Naive thymus-derived CD4-positive, alpha-beta T cell (primary cell): ENCODE measurements at regions not wholly inside any gene's neighbourhood (a gene's known extent, or its start where the extent isn't known, plus 50 kb on each side); places are given as distances from the start of the nearest gene placed in this dataset.
"Not testable (repeated sequence)": the region's sequence is repeated elsewhere in the genome, so short reads cannot be mapped to it uniquely, and the experiment has no call there.

Experiments used
- ATAC-seq: fragments of 150-1000 bp; cut with Tn5 transposase; 2 replicates; pipeline ENCODE4 v1.10.0; 2021; ENCODE audit warnings: mild to moderate bottlenecking, moderate library complexity
- CTCF ChIA-PET: fragments of 350-600 bp; sonication (Branson Sonifier 250); formaldehyde crosslinking; loops from one replicate; lab custom pipeline; 2021; ENCODE audit warnings: antibody characterized with exemption; lab: Charles Lee
- POLR2A ChIA-PET: fragments of 350-600 bp; sonication (Branson Sonifier 250); formaldehyde crosslinking; loops from one replicate; lab custom pipeline; 2021; ENCODE audit warnings: antibody characterized with exemption, inconsistent platforms; lab: Charles Lee
- DNase-seq, 9 donors: peaks; one replicate each; pipeline versions ENCODE4 v3.0.0 to v3.0.0-alpha.2; 2020 to 2022; ENCODE audit warnings: mixed read lengths in 1 of 9
- H3K27ac ChIP-seq: one replicate; pipeline ENCODE4 v1.7.0; 2013; ENCODE audit warnings: mild to moderate bottlenecking, low read depth, low read length, moderate library complexity
- H3K27me3 ChIP-seq, 2 donors: one replicate each; pipeline ENCODE4 v1.7.0; 2013; ENCODE audit warnings: low read length in 2 of 2, mild to moderate bottlenecking in 2 of 2, moderate library complexity in 2 of 2; ENCODE audit not compliant: control insufficient read depth in 2 of 2, insufficient read depth in 2 of 2
- H3K36me3 ChIP-seq, 3 experiments: 1 replicate in 2 of 3; 2 replicates in 1 of 3; pipeline ENCODE4 v1.7.0; 2013; ENCODE audit warnings: low read length in 3 of 3, mild to moderate bottlenecking in 3 of 3, moderate library complexity in 1 of 3; ENCODE audit not compliant: insufficient read depth in 3 of 3, control insufficient read depth in 2 of 3
- H3K4me1 ChIP-seq, 2 donors: one replicate each; pipeline ENCODE4 v1.7.0; 2013; ENCODE audit warnings: low read length in 2 of 2, mild to moderate bottlenecking in 2 of 2, moderate library complexity in 1 of 2; ENCODE audit not compliant: control insufficient read depth in 2 of 2, insufficient read depth in 2 of 2
- H3K4me3 ChIP-seq: 2 replicates; pipeline ENCODE4 v1.7.0; 2013; ENCODE audit warnings: mild to moderate bottlenecking, low read length
- H3K9me3 ChIP-seq, 3 experiments: 1 replicate in 2 of 3; 2 replicates in 1 of 3; pipeline ENCODE4 v1.7.0; 2013; ENCODE audit warnings: low read length in 3 of 3; ENCODE audit not compliant: control insufficient read depth in 2 of 3
- H3K27ac Mint-ChIP-seq, 9 donors: one replicate each; pipeline ENCODE4 v1.8.0; 2020 to 2022; ENCODE audit warnings: mixed read lengths in 9 of 9, mild to moderate bottlenecking in 8 of 9, moderate library complexity in 5 of 9, inconsistent platforms in 2 of 9
- H3K27me3 Mint-ChIP-seq, 5 donors: one replicate each; pipeline ENCODE4 v1.8.0; 2021 to 2022; ENCODE audit warnings: mixed read lengths in 5 of 5, mild to moderate bottlenecking in 1 of 5
- H3K36me3 Mint-ChIP-seq, 5 donors: one replicate each; pipeline ENCODE4 v1.8.0; 2020 to 2022; ENCODE audit warnings: mixed read lengths in 5 of 5, mild to moderate bottlenecking in 3 of 5, inconsistent platforms in 1 of 5
- H3K4me1 Mint-ChIP-seq, 7 donors: one replicate each; pipeline ENCODE4 v1.8.0; 2020 to 2022; ENCODE audit warnings: mixed read lengths in 7 of 7, mild to moderate bottlenecking in 3 of 7, inconsistent platforms in 1 of 7
- H3K4me3 Mint-ChIP-seq, 10 donors: one replicate each; pipeline ENCODE4 v1.8.0; 2020 to 2022; ENCODE audit warnings: mild to moderate bottlenecking in 10 of 10, mixed read lengths in 10 of 10, moderate library complexity in 6 of 10, inconsistent platforms in 2 of 10
- H3K9me3 Mint-ChIP-seq, 11 donors: one replicate each; pipeline ENCODE4 v1.8.0; 2020 to 2022; ENCODE audit warnings: mixed read lengths in 11 of 11, mild to moderate bottlenecking in 4 of 11, inconsistent platforms in 1 of 11, moderate library complexity in 1 of 11
- intact Hi-C, 2 donors: fragments of 100-400 bp; cut with micrococcal nuclease; formaldehyde crosslinking; loops; one replicate each; pipeline ENCODE4 v1.15.1; 2023

GRCh38 chr4:103423261-103423660, 225.1 kb upstream of the CENPE start:
- H3K36me3 ChIP-seq = no peaks in the 10 kb centered on the region
- no peak overlapping the region for H3K4me3 ChIP-seq
- intact Hi-C loops = no loop called here
- peaks cover 0 to 4% (median 2%) of the 10 kb centered on the region in 11 donors for H3K9me3 Mint-ChIP-seq
- DNase-seq (no peak), ATAC-seq (no peak)
- no peaks in the 10 kb centered on the region for H3K27me3 ChIP-seq
- H3K27me3 Mint-ChIP-seq = peaks cover 0 to 8% (median 0%) of the 10 kb centered on the region in 5 donors
- H3K4me1 ChIP-seq = no peaks in the 10 kb centered on the region
- no peaks in the 10 kb centered on the region for H3K9me3 ChIP-seq
- no peaks in the 10 kb centered on the region for H3K36me3 Mint-ChIP-seq
- H3K27ac ChIP-seq = no peak overlapping the region
- ChIA-PET CTCF (no interaction called here), POLR2A (no interaction called here)
- H3K4me1 Mint-ChIP-seq = no peaks in the 10 kb centered on the region
- no peak overlapping the region for H3K27ac Mint-ChIP-seq
- H3K4me3 Mint-ChIP-seq = no peak overlapping the region

- intact Hi-C loops = no loop called here
- H3K27me3 ChIP-seq = no peaks in the 10 kb centered on the region
- no peaks in the 10 kb centered on the region for H3K36me3 Mint-ChIP-seq
- no peak for ATAC-seq
- no peaks in the 10 kb centered on the region for H3K9me3 ChIP-seq
- no peaks in the 10 kb centered on the region for H3K36me3 ChIP-seq
- H3K27ac ChIP-seq = no peak overlapping the region
- H3K27me3 Mint-ChIP-seq = peaks cover 0 to 8% (median 0%) of the 10 kb centered on the region in 5 donors
- H3K4me3 Mint-ChIP-seq = no peak overlapping the region
- DNase-seq = no peak
- H3K4me1 ChIP-seq = no peaks in the 10 kb centered on the region
- peaks cover 0 to 8% (median 3%) of the 10 kb centered on the region in 11 donors for H3K9me3 Mint-ChIP-seq
- no peak overlapping the region for H3K4me3 ChIP-seq
- POLR2A ChIA-PET = no interaction called here
- CTCF ChIA-PET = no interaction called here
- H3K4me1 Mint-ChIP-seq = no peaks in the 10 kb centered on the region
- H3K27ac Mint-ChIP-seq = no peak overlapping the region
These were observed 224.5 kb upstream of the CENPE start for GRCh38 chr4:103422467-103423219.

- no peaks in the 10 kb centered on the region for H3K36me3 Mint-ChIP-seq
- CTCF ChIA-PET = no interaction called here
These were observed 217.7 kb upstream of the CENPE start for GRCh38 chr4:103415801-103416200.

GRCh38 chr4:103412646-103413045, 214.5 kb upstream of the CENPE start:
- POLR2A ChIA-PET = not testable (repeated sequence)

More at GRCh38 chr4:103415801-103416200, 217.7 kb upstream of the CENPE start:
- POLR2A ChIA-PET = no interaction called here
- Histone ChIP-seq H3K4me3 (no peak overlapping the region), H3K27me3 (no peaks in the 10 kb centered on the region), H3K36me3 (no peaks in the 10 kb centered on the region), H3K9me3 (no peaks in the 10 kb centered on the region), H3K4me1 (no peaks in the 10 kb centered on the region), H3K27ac (no peak overlapping the region)
- H3K4me1 Mint-ChIP-seq = no peaks in the 10 kb centered on the region
- H3K4me3 Mint-ChIP-seq = no peak overlapping the region
- intact Hi-C loops = no loop called here
- no peak overlapping the region for H3K27ac Mint-ChIP-seq
- DNase-seq (no peak), ATAC-seq (no peak)
- peaks cover 0 to 12% (median 3%) of the 10 kb centered on the region in 11 donors for H3K9me3 Mint-ChIP-seq
- H3K27me3 Mint-ChIP-seq = peaks cover 0 to 4% (median 0%) of the 10 kb centered on the region in 5 donors

GRCh38 chr4:103410386-103410785, 212.2 kb upstream of the CENPE start:
- intact Hi-C loops = no loop called here
- no peaks in the 10 kb centered on the region for H3K4me1 ChIP-seq
- Mint-ChIP-seq H3K36me3 (no peaks in the 10 kb centered on the region), H3K9me3 (peaks cover 0 to 9% (median 0%) of the 10 kb centered on the region in 11 donors), H3K27ac (no peak overlapping the region), H3K27me3 (no peaks in the 10 kb centered on the region), H3K4me3 (no peak overlapping the region), H3K4me1 (no peaks in the 10 kb centered on the region)
- no peaks in the 10 kb centered on the region for H3K36me3 ChIP-seq
- POLR2A ChIA-PET = no interaction called here
- no peaks in the 10 kb centered on the region for H3K27me3 ChIP-seq
- H3K9me3 ChIP-seq = no peaks in the 10 kb centered on the region
- ATAC-seq (no peak), DNase-seq (no peak)
- no peak overlapping the region for H3K27ac ChIP-seq
- CTCF ChIA-PET = no interaction called here
- no peak overlapping the region for H3K4me3 ChIP-seq

More at GRCh38 chr4:103412646-103413045, 214.5 kb upstream of the CENPE start:
- intact Hi-C loops, H3K27me3 Mint-ChIP-seq, H3K36me3 ChIP-seq, H3K4me3 ChIP-seq, ATAC-seq, H3K9me3 ChIP-seq, DNase-seq, H3K36me3 Mint-ChIP-seq, H3K27me3 ChIP-seq, CTCF ChIA-PET, H3K4me3 Mint-ChIP-seq, H3K4me1 Mint-ChIP-seq, H3K4me1 ChIP-seq, H3K27ac ChIP-seq, H3K27ac Mint-ChIP-seq: not testable (repeated sequence)
- H3K9me3 Mint-ChIP-seq = peaks cover 0 to 13% (median 3%) of the 10 kb centered on the region in 11 donors

- Histone ChIP-seq H3K9me3 (no peaks in the 10 kb centered on the region), H3K4me1 (no peaks in the 10 kb centered on the region), H3K36me3 (no peaks in the 10 kb centered on the region), H3K4me3 (no peak overlapping the region), H3K27ac (no peak overlapping the region), H3K27me3 (no peaks in the 10 kb centered on the region)
- intact Hi-C loops = no loop called here
- Mint-ChIP-seq H3K36me3 (no peaks in the 10 kb centered on the region), H3K9me3 (peaks cover 0 to 4% (median 0%) of the 10 kb centered on the region in 11 donors), H3K4me1 (no peaks in the 10 kb centered on the region), H3K27ac (no peak overlapping the region), H3K27me3 (peaks cover 0 to 5% (median 0%) of the 10 kb centered on the region in 5 donors), H3K4me3 (no peak overlapping the region)
- ChIA-PET POLR2A (no interaction called here), CTCF (no interaction called here)
- ATAC-seq (no peak), DNase-seq (no peak)
These were observed 207.3 kb upstream of the CENPE start for GRCh38 chr4:103405415-103405814.

GRCh38 chr4:103403619-103404018, 205.5 kb upstream of the CENPE start:
- Histone ChIP-seq H3K9me3 (no peaks in the 10 kb centered on the region), H3K27ac (no peak overlapping the region), H3K36me3 (no peaks in the 10 kb centered on the region), H3K4me3 (no peak overlapping the region), H3K4me1 (no peaks in the 10 kb centered on the region), H3K27me3 (no peaks in the 10 kb centered on the region)
- intact Hi-C loops = no loop called here
- Mint-ChIP-seq H3K27me3 (peaks cover 0 to 5% (median 0%) of the 10 kb centered on the region in 5 donors), H3K27ac (no peak overlapping the region), H3K36me3 (no peaks in the 10 kb centered on the region), H3K4me3 (no peak overlapping the region), H3K9me3 (peaks cover 0 to 3% (median 0%) of the 10 kb centered on the region in 11 donors), H3K4me1 (no peaks in the 10 kb centered on the region)
- no peak for ATAC-seq
- ChIA-PET POLR2A (no interaction called here), CTCF (no interaction called here)
- no peak for DNase-seq
